NCI-H1694 (cell line): ENCODE measurements at regions not wholly inside any gene's neighbourhood (a gene's known extent, or its start where the extent isn't known, plus 50 kb on each side); places are given as distances from the start of the nearest gene placed in this dataset.
A peak's percentile ranks its signal among the peaks of the same experiment; 100 is the strongest.
"Not testable (repeated sequence)": the region's sequence is repeated elsewhere in the genome, so short reads cannot be mapped to it uniquely, and the experiment has no call there.

Experiments
- DNase-seq: peaks from one replicate; lab custom pipeline; 2025; lab: John Stamatoyannopoulos, UW

DNA sequence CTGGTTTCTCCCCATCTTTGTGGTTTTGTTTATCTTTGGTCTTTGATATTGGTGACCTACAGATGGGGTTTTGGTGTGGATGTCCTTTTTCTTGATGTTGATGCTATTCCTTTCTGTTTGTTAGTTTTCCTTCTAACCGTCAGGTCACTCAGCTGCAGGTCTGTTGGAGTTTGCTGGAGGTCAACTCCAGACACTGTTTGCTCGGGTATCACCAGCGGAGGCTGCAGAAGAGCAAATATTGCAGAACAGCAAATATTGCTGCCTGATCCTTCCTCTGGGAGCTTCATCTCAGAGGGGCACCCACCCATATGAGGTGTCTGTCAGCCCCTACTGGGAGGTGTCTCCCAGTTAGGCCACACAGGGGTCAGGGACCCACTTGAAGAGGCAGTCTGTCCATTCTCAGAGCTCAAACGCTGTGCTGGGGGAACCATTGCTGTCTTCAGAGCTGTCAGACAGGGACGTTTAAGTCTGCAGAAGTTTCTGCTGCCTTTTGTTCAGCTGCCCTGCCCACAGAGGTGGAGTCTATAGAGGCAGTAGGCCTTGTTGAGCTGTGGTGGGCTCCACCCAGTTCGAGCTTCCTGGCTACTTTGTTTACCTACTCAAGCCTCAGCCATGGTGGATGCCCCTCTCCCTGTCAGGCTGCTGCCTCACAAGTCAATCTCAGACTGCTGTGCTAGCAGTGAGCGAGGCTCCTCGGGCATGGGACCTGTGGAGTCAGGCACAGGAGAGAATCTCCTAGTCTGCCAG lies 94.8 kb upstream of the BNIP2 start:
- DNase-seq, result not testable (repeated sequence)

DNA sequence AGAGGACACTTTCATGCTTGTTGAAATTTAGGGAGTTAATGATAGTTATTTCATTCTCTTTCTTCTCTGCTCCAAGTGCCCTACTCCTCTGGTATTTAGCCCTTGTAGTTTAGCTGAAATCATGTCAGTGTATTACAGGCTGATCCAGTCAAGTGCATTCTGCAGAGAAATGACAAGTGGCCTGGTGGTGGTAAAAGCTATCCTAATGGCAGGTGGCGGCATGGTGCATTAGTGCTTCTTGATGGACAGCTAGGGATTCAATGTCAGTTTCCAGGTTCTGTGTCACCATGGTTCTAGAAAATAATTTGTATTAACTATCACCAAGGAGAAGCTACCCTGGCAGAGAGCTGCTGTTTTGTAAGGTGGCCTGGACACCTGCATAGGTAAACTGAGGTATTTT lies 90.0 kb upstream of the BNIP2 start:
- no peak for DNase-seq

DNA sequence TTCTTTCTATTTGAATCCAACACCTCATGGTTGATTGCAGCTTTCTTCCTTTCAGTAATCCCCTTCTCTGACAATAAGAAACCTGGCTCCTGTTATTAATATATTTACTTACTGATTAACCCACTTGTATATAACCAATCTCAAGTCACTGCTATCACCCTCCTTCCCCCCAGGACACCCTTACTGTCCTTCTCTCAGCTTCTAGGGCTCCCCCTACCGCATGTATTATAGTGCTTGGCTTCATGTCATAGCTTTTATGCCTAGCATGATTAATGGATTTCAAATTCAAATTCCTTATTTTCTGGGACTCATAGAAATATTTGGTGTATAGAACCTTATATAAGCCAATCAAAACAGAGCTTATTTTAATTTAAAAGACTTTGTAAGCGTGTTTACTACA lies 75.7 kb upstream of the BNIP2 start:
- DNase-seq, result no peak

DNA sequence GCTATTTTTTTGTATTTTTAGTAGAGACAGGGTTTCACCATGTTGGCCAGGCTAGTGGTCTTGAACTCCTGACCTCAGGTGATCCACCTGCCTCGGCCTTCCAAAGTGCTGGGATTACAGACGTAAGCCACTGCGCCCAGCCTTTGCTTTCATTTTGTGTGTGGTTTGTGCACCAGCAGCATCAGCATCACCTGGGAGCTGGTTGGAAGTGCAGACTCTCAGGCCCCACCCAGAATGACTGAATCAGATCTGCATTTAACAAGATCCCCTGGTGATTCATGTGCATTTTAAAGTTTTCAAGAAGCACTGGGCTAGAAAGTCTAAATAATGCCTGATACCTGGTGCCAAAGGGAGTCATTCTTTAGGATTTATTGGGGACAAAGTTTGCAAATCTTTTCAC lies 73.4 kb upstream of the BNIP2 start:
- DNase-seq, result no peak

DNA sequence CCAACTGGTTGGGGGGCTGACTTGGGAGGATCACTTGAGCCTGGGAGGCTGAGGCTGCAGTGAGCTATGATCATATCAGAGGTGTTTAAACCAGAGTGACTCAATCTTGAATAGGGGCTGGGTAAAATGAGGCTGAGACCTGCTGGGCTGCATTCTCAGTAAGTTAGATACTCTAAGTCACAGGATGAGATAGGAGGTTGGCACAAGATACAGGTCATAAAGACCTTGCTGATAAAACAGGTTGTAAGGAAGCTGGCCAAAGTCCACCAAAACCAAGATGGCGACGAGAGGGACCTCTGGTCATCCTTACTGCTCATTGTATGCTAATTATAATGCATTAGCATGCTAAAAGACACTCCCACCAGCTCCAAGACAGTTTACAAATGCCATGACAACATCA lies 71.1 kb upstream of the BNIP2 start:
- DNase-seq, result not testable (repeated sequence)

DNA sequence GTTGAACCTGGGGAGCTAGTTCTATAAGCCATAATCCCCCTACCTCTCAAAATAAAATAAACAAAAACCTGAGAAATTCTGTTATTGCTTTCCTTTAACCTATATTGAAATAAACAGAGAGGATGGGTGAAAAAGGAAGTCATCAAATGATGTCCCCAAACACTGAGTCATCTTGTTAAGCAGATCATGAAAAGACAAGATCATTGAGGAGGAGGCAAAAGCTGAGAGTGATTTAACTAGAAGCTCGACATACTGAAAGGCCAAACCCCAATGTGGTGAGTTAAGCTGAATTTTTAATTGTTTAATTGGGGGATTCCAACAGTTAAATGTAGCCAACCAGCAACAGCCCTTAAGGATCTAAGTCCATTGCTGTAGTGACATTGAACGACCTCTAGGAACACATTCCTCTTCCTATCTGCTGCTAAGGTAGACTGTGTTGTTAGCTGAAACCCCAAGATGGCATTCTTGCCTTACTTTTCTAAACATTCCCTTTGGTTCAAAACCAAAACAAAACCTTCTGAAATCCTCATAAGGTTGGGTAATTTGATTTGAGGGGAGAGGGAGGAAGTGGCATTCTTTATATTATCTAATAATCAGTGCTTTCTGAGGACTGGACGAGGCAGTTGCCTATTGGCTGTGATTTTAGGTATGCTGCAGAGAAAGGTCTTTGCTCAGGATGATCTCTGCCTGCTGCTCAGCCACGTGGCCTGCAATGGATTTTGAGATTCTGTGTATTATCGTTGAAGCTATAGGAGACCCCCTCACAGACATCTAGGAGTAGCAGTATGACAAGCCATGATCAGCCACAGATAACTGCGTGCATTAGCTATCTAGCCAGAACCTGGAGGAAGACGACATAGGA lies 62.7 kb upstream of the BNIP2 start:
- no peak for DNase-seq

DNA sequence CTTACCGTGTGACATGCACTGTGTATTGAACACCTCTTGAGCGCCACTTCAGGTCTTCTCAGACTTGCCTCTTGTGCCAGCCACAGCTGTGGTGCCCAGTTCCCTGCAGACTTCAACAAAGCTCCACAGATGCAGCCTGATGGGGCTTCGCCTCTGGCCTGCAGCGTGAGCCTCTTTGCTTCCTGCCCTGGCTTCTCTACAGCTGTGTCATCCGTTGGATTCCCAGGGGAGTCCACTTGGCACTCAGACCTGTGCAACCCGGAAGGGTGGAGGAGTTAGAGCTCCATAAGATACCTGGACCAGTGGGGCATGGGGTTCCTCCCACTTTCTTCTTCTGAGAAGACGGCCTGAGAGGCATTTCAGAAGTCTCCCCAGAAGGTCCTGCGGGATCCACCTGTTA lies 57.7 kb upstream of the BNIP2 start:
- DNase-seq, result no peak

DNA sequence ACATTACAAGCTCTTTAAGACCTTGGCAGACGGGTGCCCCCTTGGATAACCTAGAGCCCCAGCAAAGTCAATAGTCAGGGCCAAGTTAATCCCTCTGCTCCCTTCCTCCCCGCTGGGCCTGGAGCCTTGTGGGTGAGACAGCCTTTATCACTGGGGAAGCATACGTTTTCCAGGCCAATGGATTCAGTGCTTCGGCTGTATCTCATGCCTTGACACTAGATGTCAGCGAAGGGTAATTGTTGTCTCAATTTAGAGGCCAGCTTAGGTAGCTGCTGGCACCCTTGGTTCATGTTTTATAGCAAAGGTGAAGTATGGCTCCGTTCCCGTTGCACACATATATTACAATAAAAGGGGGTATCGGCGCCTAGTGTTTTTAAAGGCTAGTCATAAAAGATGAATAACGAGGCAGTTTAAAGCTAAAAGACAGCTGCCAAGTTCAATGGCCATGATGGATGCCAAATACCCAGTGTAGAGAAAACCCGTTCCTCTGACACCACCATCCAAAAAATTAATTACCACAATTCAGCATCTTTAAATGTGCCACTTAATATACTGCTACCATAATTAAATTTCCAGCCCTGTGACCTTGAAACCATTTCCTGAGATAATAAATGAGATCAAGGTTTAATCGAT lies 52.3 kb upstream of the BNIP2 start:
- DNase-seq, result peak; percentile 50

DNA sequence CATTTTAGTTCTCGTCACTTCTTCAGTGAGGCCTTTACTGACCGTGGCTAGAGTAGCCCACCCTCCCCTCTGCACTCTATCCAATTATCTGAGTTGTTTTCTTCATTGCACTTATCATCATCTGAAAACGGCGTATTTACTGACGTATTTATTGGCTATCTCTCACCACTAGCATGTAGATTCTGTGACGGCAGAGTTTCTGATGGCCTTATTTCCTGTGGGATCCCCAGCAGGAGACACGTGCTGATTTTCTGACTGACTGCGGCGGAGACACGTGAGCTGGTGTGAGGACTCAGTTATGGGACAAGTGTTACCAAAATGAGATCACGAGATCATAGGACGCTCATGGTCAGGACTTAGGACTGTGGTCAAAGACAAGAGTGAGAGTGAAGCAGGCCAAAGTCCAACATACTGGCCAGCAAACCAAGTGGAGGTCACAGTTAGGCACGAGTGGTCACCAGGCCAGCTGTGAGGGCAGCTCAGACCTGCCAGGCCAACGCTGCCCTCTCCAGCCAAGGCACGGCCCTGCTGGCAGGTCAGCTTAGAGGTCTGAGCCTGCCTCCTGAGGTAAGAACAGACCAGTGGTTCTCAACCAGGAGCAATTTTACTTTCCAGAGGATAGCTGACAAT lies 50.6 kb upstream of the BNIP2 start:
- no peak for DNase-seq
